Mesenchymal stem cell (in vitro differentiated cells and primary cell): ENCODE measurements at regions not wholly inside any gene's neighbourhood (a gene's known extent, or its start where the extent isn't known, plus 50 kb on each side); places are given as distances from the start of the nearest gene placed in this dataset.
A peak's percentile ranks its signal among the peaks of the same experiment; 100 is the strongest.

ENCODE experiments used
- DNase-seq: peaks from one replicate; pipeline ENCODE4 v3.0.0-alpha.2; 2013
- H2AFZ ChIP-seq: one replicate; pipeline ENCODE4 v1.6.1; 2013; ENCODE audit warnings: low read depth, mild to moderate bottlenecking, control low read depth, inconsistent platforms, low read length, moderate library complexity
- H2AK5ac ChIP-seq: 2 replicates; pipeline ENCODE4 v1.6.1; 2013; ENCODE audit warnings: low read length, moderate library complexity, mild to moderate bottlenecking, inconsistent platforms; ENCODE audit not compliant: severe bottlenecking
- H2BK120ac ChIP-seq: one replicate; pipeline ENCODE4 v1.6.1; 2013; ENCODE audit warnings: low read depth, mild to moderate bottlenecking, inconsistent platforms, low read length, moderate library complexity
- H2BK12ac ChIP-seq, 2 experiments: one replicate each; pipeline ENCODE4 v1.6.1; 2013; ENCODE audit warnings: inconsistent platforms in 2 of 2, low read length in 2 of 2, mild to moderate bottlenecking in 2 of 2, moderate library complexity in 2 of 2, control low read depth in 1 of 2
- H2BK15ac ChIP-seq: one replicate; pipeline ENCODE4 v1.6.1; 2013; ENCODE audit warnings: mild to moderate bottlenecking, low read depth, inconsistent platforms; ENCODE audit not compliant: poor library complexity, severe bottlenecking
- H2BK5ac ChIP-seq: 2 replicates; pipeline ENCODE4 v1.6.1; 2013; ENCODE audit warnings: low read depth, mild to moderate bottlenecking, low read length, control low read depth, inconsistent platforms; ENCODE audit not compliant: poor library complexity, severe bottlenecking
- H3K14ac ChIP-seq, 2 experiments: one replicate each; pipeline ENCODE4 v1.6.1; 2013; ENCODE audit warnings: inconsistent platforms in 2 of 2, low read length in 2 of 2, control low read depth in 1 of 2, mild to moderate bottlenecking in 1 of 2, moderate library complexity in 1 of 2
- H3K18ac ChIP-seq, 2 experiments: one replicate each; pipeline ENCODE4 v1.6.1; 2013; ENCODE audit warnings: inconsistent platforms in 2 of 2, low read length in 2 of 2, control low read depth in 1 of 2, low read depth in 1 of 2, mild to moderate bottlenecking in 1 of 2
- H3K23ac ChIP-seq, 2 experiments: one replicate each; pipeline ENCODE4 v1.6.1; 2013; ENCODE audit warnings: inconsistent platforms in 2 of 2, low read length in 2 of 2, mild to moderate bottlenecking in 2 of 2, moderate library complexity in 2 of 2, control low read depth in 1 of 2
- H3K27ac ChIP-seq: 2 replicates; pipeline ENCODE4 v1.5.1; 2013; ENCODE audit warnings: mild to moderate bottlenecking, moderate library complexity, low read length, control low read depth, inconsistent platforms; ENCODE audit not compliant: poor library complexity, severe bottlenecking
- H3K27me3 ChIP-seq, 2 experiments: 2 replicates each; pipeline versions ENCODE4 v1.6.1 to v1.7.0; 2013; ENCODE audit warnings: low read length in 2 of 2, mild to moderate bottlenecking in 2 of 2, moderate library complexity in 2 of 2, control low read depth in 1 of 2, inconsistent platforms in 1 of 2; ENCODE audit not compliant: control insufficient read depth in 1 of 2, insufficient read depth in 1 of 2
- H3K36me3 ChIP-seq, 2 experiments: 2 replicates each; pipeline versions ENCODE4 v1.6.1 to v1.7.0; 2013; ENCODE audit warnings: low read length in 2 of 2, control low read depth in 1 of 2, inconsistent platforms in 1 of 2, low read depth in 1 of 2, mild to moderate bottlenecking in 1 of 2; ENCODE audit not compliant: insufficient read depth in 2 of 2, control insufficient read depth in 1 of 2
- H3K4ac ChIP-seq, 2 experiments: one replicate each; pipeline ENCODE4 v1.6.1; 2013; ENCODE audit warnings: inconsistent platforms in 2 of 2, low read length in 2 of 2, mild to moderate bottlenecking in 2 of 2, moderate library complexity in 2 of 2, control low read depth in 1 of 2, low read depth in 1 of 2
- H3K4me1 ChIP-seq: 2 replicates; pipeline ENCODE4 v1.6.1; 2013; ENCODE audit warnings: low read depth, low read length, control low read depth; ENCODE audit not compliant: control insufficient read depth, insufficient read depth
- H3K4me2 ChIP-seq: 2 replicates; pipeline ENCODE4 v1.6.1; 2013; ENCODE audit warnings: low read length, mild to moderate bottlenecking, inconsistent platforms; ENCODE audit not compliant: poor library complexity, severe bottlenecking
- H3K4me3 ChIP-seq, 2 experiments: 2 replicates each; pipeline versions ENCODE4 v1.5.1 to v1.7.0; 2013; ENCODE audit warnings: low read length in 2 of 2, mild to moderate bottlenecking in 2 of 2, control low read depth in 1 of 2, low read depth in 1 of 2; ENCODE audit not compliant: insufficient read depth in 1 of 2
- H3K79me1 ChIP-seq: replicated peaks from 2 replicates; pipeline ENCODE4 v1.6.1; 2013; ENCODE audit warnings: mild to moderate bottlenecking, control low read depth, low read length, inconsistent platforms; ENCODE audit not compliant: poor library complexity, severe bottlenecking
- H3K9ac ChIP-seq: 2 replicates; pipeline ENCODE4 v1.7.0; 2013; ENCODE audit warnings: mild to moderate bottlenecking, low read length, moderate library complexity
- H3K9me3 ChIP-seq: 2 replicates; pipeline ENCODE4 v1.7.0; 2013; ENCODE audit warnings: mild to moderate bottlenecking, low read length; ENCODE audit not compliant: control insufficient read depth
- H4K8ac ChIP-seq: one replicate; pipeline ENCODE4 v1.6.1; 2013; ENCODE audit warnings: inconsistent platforms, mild to moderate bottlenecking, low read length, moderate library complexity
- H4K91ac ChIP-seq: one replicate; pipeline ENCODE4 v1.6.1; 2013; ENCODE audit warnings: mild to moderate bottlenecking, low read length, inconsistent platforms
- WGBS: methylation state at CpG from one replicate; pipeline ENCODE4 v1.1.7; 2013; ENCODE audit warnings: mixed read lengths; 5-methylcytosine and 5-hydroxymethylcytosine counted together

DNA sequence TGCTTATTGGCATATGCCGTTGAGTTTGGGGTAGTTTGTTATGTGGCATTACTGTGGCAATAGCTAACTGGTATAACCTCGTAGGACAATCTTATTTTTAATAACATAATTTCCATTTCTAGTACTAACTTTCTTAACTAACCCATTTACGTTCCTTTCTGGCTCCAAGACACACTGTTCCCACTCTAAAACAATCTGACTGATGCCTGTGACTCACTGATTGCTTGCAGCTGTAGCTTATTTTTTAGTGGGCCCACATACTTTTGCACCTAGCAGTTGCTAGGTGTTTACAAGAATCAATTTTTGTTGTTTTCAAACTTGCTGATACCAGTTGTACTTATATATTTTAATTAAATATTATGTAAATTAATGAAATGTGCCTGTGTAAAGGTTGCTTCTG is 52.2 kb downstream of the FAT3 start:
- no peaks in the 10 kb centered on the region for H3K9me3 ChIP-seq
- H3K4me2 ChIP-seq: no peak overlapping the region
- no peaks in the 10 kb centered on the region for H3K27me3 ChIP-seq
- no peaks in the 10 kb centered on the region for H3K79me1 ChIP-seq
- H3K14ac ChIP-seq: no peak overlapping the region
- H3K18ac ChIP-seq: no peak overlapping the region
- H3K27ac ChIP-seq: no peak overlapping the region
- H3K9ac ChIP-seq: no peak overlapping the region
- no peaks in the 10 kb centered on the region for H3K36me3 ChIP-seq
- no peak overlapping the region for H2AFZ ChIP-seq
- H2AK5ac ChIP-seq: peak overlapping the region; percentile 21
- DNase-seq: peak; percentile 30
- peak overlapping the region; percentile 18 for H4K91ac ChIP-seq
- H2BK5ac ChIP-seq: no peak overlapping the region
- no peak overlapping the region for H3K4ac ChIP-seq
- H2BK15ac ChIP-seq: no peak overlapping the region
- no peak overlapping the region for H2BK120ac ChIP-seq
- no peak overlapping the region for H4K8ac ChIP-seq
- H3K23ac ChIP-seq: no peak overlapping the region
- WGBS: 53% methylated on average over 2 of the region's 3 CpGs
- H3K4me1 ChIP-seq: peaks cover 2% of the 10 kb centered on the region
- no peak overlapping the region for H3K4me3 ChIP-seq
- peak overlapping the region in 1 of 2 experiments; percentile 79 for H2BK12ac ChIP-seq

DNA sequence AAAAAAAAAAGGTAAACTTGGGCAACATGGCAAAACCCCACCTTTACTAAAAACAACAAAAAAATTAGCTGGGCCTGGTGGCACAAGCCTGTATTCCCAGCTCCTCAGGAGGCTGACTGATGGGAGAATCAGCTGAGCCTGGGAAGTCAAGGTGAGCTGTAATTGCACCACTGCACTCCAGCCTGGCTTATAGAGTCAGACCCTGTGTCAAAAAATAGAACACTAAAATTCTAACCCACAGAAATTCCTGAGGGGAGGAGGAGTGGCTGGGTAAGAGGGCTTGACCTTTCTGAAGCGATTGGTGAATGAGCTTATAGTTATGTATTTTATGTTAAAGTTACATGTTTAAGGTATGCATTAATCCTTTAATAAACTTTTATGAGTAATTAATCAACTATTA is 53.3 kb downstream of the FAT3 start:
- Histone ChIP-seq H4K91ac (no peak overlapping the region), H3K4ac (no peak overlapping the region), H3K27ac (no peak overlapping the region), H2AFZ (no peak overlapping the region), H3K18ac (no peak overlapping the region), H2BK120ac (no peak overlapping the region), H2AK5ac (no peak overlapping the region), H2BK12ac (no peak overlapping the region), H3K23ac (no peak overlapping the region), H3K4me2 (no peak overlapping the region), H3K79me1 (no peaks in the 10 kb centered on the region), H3K27me3 (no peaks in the 10 kb centered on the region), H3K9ac (no peak overlapping the region), H2BK5ac (no peak overlapping the region), H4K8ac (no peak overlapping the region), H3K14ac (no peak overlapping the region), H3K9me3 (no peaks in the 10 kb centered on the region), H3K36me3 (no peaks in the 10 kb centered on the region), H3K4me1 (peaks cover 2% of the 10 kb centered on the region), H3K4me3 (no peak overlapping the region), H2BK15ac (no peak overlapping the region)
- no CpG with 5 or more reads among the region's 1 CpG for WGBS
- DNase-seq: no peak

DNA sequence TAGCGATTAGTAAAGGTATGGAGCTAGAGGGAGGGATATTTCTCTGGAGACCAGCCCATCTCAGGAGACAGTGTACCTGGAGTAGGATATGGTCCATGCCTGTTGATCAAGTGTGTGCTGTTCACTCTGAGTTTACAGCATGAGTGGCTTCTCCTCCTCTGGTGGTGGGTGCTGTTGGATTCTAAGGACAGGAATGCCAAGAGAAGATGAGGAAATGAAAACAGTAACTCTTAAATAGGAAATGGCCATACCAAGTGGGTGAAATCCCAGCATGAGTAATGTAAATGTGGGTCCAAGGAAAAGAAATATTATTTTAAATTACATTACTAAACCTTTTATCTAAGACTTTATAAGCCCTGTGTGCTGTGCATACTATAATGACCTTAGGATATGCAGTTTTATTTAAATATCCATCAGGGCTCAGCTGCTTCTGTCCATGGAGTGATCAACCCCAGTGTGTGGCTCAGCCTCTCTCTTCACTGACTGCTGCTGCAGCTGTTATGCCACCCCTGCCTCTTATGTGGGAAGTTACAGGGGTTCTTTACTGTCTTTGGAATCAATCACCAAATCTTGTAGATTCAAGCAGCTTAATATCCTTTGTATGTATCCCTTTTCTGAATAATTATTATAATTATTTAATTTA is 54.3 kb downstream of the FAT3 start:
- H2BK12ac ChIP-seq: no peak overlapping the region
- no peak overlapping the region for H2BK120ac ChIP-seq
- no peak overlapping the region for H2AFZ ChIP-seq
- H3K4me2 ChIP-seq: no peak overlapping the region
- peak overlapping the region; percentile 33 for H2AK5ac ChIP-seq
- no peak for DNase-seq
- no peak overlapping the region for H2BK15ac ChIP-seq
- H3K23ac ChIP-seq: no peak overlapping the region
- H3K9ac ChIP-seq: no peak overlapping the region
- no peaks in the 10 kb centered on the region for H3K9me3 ChIP-seq
- H2BK5ac ChIP-seq: no peak overlapping the region
- H3K4me3 ChIP-seq: no peak overlapping the region
- H3K79me1 ChIP-seq: no peaks in the 10 kb centered on the region
- H3K18ac ChIP-seq: no peak overlapping the region
- no peak overlapping the region for H4K91ac ChIP-seq
- peaks cover 2% of the 10 kb centered on the region for H3K4me1 ChIP-seq
- H3K27ac ChIP-seq: no peak overlapping the region
- WGBS: 100% methylated on average over 1 of the region's 1 CpG
- no peaks in the 10 kb centered on the region for H3K27me3 ChIP-seq
- H3K14ac ChIP-seq: no peak overlapping the region
- H4K8ac ChIP-seq: no peak overlapping the region
- no peaks in the 10 kb centered on the region for H3K36me3 ChIP-seq
- H3K4ac ChIP-seq: no peak overlapping the region

DNA sequence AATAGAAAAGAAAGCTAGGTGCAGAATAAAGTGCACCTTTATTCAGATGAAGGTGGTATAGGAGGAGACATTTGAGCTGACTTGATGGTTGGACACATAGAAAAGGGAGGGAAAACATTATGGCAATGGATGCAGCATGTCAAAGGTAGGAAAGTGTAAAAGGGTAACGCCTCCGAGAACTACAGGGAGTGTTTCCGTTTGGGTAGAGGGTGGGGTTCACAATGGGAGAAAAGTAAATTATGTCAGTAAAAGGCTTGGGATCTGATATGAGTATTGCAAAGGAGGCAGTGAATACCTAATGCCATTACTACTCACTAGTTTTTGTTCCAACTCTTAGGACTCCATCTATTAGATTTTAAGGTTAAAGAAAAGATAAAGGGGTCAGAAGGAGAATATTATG is 59.5 kb downstream of the FAT3 start:
- Histone ChIP-seq H3K4me1 (no peaks in the 10 kb centered on the region), H3K4me3 (no peak overlapping the region), H4K8ac (no peak overlapping the region), H2BK15ac (no peak overlapping the region), H3K4me2 (no peak overlapping the region), H3K4ac (no peak overlapping the region), H3K36me3 (no peaks in the 10 kb centered on the region), H3K9ac (no peak overlapping the region), H3K23ac (no peak overlapping the region), H2BK120ac (no peak overlapping the region), H2AK5ac (no peak overlapping the region), H3K79me1 (no peaks in the 10 kb centered on the region), H3K14ac (no peak overlapping the region), H2BK12ac (no peak overlapping the region), H2BK5ac (no peak overlapping the region), H2AFZ (no peak overlapping the region), H3K27me3 (no peaks in the 10 kb centered on the region), H3K27ac (no peak overlapping the region), H3K9me3 (no peaks in the 10 kb centered on the region), H4K91ac (no peak overlapping the region), H3K18ac (no peak overlapping the region)
- 97% methylated on average over 3 of the region's 3 CpGs for WGBS
- DNase-seq: no peak
